Glomerular endothelial cell (primary cell): ENCODE measurements at regions not wholly inside any gene's neighbourhood (a gene's known extent, or its start where the extent isn't known, plus 50 kb on each side); places are given as distances from the start of the nearest gene placed in this dataset.
"Not testable (repeated sequence)": the region's sequence is repeated elsewhere in the genome, so short reads cannot be mapped to it uniquely, and the experiment has no call there.

ENCODE experiments used
- DNase-seq: peaks from one replicate; pipeline ENCODE4 v3.0.0-alpha.2; 2011; ENCODE audit warnings: low read depth, low spot score; ENCODE audit errors: extremely low read depth

- DNase-seq = no peak
Observed at GRCh38 chr3:181610083-181610972, 101.4 kb upstream of the SOX2 start.

GRCh38 chr3:181609030-181609767 lies 102.5 kb upstream of the SOX2 start:
- DNase-seq = no peak

GRCh38 chr3:181604267-181604666 lies 107.5 kb upstream of the SOX2 start:
- DNase-seq = no peak

- no peak for DNase-seq
Observed at GRCh38 chr3:181596126-181596525, 115.6 kb upstream of the SOX2 start.

GRCh38 chr3:181590939-181591338 lies 120.8 kb upstream of the SOX2 start:
- DNase-seq = not testable (repeated sequence)

GRCh38 chr3:181582619-181583018 lies 129.1 kb upstream of the SOX2 start:
- DNase-seq = no peak

- DNase-seq = no peak
Observed at GRCh38 chr3:181581656-181582055, 130.1 kb upstream of the SOX2 start.

GRCh38 chr3:181578743-181579142 lies 133.0 kb upstream of the SOX2 start:
- DNase-seq = no peak

- DNase-seq = no peak
Observed at GRCh38 chr3:181572432-181572831, 139.3 kb upstream of the SOX2 start.

GRCh38 chr3:181570472-181570871 lies 141.3 kb upstream of the SOX2 start:
- DNase-seq = no peak

- DNase-seq = no peak
Observed at GRCh38 chr3:181569356-181569940, 142.3 kb upstream of the SOX2 start.

GRCh38 chr3:181568693-181569092 lies 143.0 kb upstream of the SOX2 start:
- no peak for DNase-seq

GRCh38 chr3:181568248-181568647 lies 143.5 kb upstream of the SOX2 start:
- DNase-seq = no peak

- DNase-seq = no peak
Observed at GRCh38 chr3:181567311-181568075, 144.2 kb upstream of the SOX2 start.

GRCh38 chr3:181565416-181565815 lies 146.3 kb upstream of the SOX2 start:
- no peak for DNase-seq

GRCh38 chr3:181564222-181564621 lies 147.5 kb upstream of the SOX2 start:
- DNase-seq = no peak

- DNase-seq = no peak
Observed at GRCh38 chr3:181561139-181562031, 150.3 kb upstream of the SOX2 start.

- no peak for DNase-seq
Observed at GRCh38 chr3:181558870-181559269, 152.9 kb upstream of the SOX2 start.

- DNase-seq = no peak
Observed at GRCh38 chr3:181555681-181556080, 156.0 kb upstream of the SOX2 start.

- DNase-seq = no peak
Observed at GRCh38 chr3:181554233-181554765, 157.4 kb upstream of the SOX2 start.
